Lower lobe of right lung (tissue), 2 donors: ENCODE measurements at regions not wholly inside any gene's neighbourhood (a gene's known extent, or its start where the extent isn't known, plus 50 kb on each side); places are given as distances from the start of the nearest gene placed in this dataset.

Experiments used
- ATAC-seq, 2 donors: fragments of 200-7000 bp; cut with Tn5 transposase; one replicate each; pipeline ENCODE4 v1.9.1; 2020 to 2022; ENCODE audit warnings: mild to moderate bottlenecking in 2 of 2, moderate library complexity in 2 of 2
- DNase-seq: peaks from one replicate; pipeline ENCODE4 v3.0.0-alpha.2; 2020
- H3K27ac ChIP-seq: fragments of 200-600 bp; one replicate; pipeline ENCODE4 v1.8.0; 2022
- H3K27me3 ChIP-seq: fragments of 200-600 bp; one replicate; pipeline ENCODE4 v1.8.0; 2022; ENCODE audit warnings: low read depth
- H3K36me3 ChIP-seq: fragments of 200-600 bp; one replicate; pipeline ENCODE4 v1.8.0; 2022; ENCODE audit warnings: mild to moderate bottlenecking
- H3K4me1 ChIP-seq: fragments of 200-600 bp; one replicate; pipeline ENCODE4 v1.8.0; 2022
- H3K4me3 ChIP-seq: fragments of 200-600 bp; one replicate; pipeline ENCODE4 v1.8.0; 2022; ENCODE audit warnings: mild to moderate bottlenecking
- H3K9me3 ChIP-seq: fragments of 200-600 bp; one replicate; pipeline ENCODE4 v1.8.0; 2022
- CTCF ChIP-seq: fragments of 200-600 bp; IDR thresholded peaks from one replicate; pipeline ENCODE4 v1.8.0; 2022; ENCODE audit warnings: antibody characterized with exemption, mild to moderate bottlenecking
- intact Hi-C: fragments of 100-400 bp; cut with DNase I; formaldehyde crosslinking; loops from one replicate; pipeline ENCODE4 v1.11.0; 2022
- donor health status: DM: no; HTN: yes; CAD: no; lungs with severe emphysema.

- Histone ChIP-seq H3K4me1 (no peaks in the 10 kb centered on the region), H3K27me3 (no peaks in the 10 kb centered on the region), H3K4me3 (no peak overlapping the region), H3K9me3 (no peaks in the 10 kb centered on the region), H3K27ac (no peak overlapping the region), H3K36me3 (no peaks in the 10 kb centered on the region)
- no peak for TF ChIP-seq CTCF
- intact Hi-C loops = no loop called here
- ATAC-seq = no peak
- DNase-seq = no peak
Observed at GRCh38 chr7:81280531-81280930, 361.7 kb upstream of the SEMA3C start.

- no peaks in the 10 kb centered on the region for H3K36me3 ChIP-seq
- H3K9me3 ChIP-seq = no peaks in the 10 kb centered on the region
- no peaks in the 10 kb centered on the region for H3K4me1 ChIP-seq
- no peak for TF ChIP-seq CTCF
- no peak overlapping the region for H3K4me3 ChIP-seq
- DNase-seq (no peak), ATAC-seq (no peak)
- H3K27ac ChIP-seq = no peak overlapping the region
- intact Hi-C loops = no loop called here
- H3K27me3 ChIP-seq = no peaks in the 10 kb centered on the region
Observed at GRCh38 chr7:81277691-81278090, 358.8 kb upstream of the SEMA3C start.

DNA sequence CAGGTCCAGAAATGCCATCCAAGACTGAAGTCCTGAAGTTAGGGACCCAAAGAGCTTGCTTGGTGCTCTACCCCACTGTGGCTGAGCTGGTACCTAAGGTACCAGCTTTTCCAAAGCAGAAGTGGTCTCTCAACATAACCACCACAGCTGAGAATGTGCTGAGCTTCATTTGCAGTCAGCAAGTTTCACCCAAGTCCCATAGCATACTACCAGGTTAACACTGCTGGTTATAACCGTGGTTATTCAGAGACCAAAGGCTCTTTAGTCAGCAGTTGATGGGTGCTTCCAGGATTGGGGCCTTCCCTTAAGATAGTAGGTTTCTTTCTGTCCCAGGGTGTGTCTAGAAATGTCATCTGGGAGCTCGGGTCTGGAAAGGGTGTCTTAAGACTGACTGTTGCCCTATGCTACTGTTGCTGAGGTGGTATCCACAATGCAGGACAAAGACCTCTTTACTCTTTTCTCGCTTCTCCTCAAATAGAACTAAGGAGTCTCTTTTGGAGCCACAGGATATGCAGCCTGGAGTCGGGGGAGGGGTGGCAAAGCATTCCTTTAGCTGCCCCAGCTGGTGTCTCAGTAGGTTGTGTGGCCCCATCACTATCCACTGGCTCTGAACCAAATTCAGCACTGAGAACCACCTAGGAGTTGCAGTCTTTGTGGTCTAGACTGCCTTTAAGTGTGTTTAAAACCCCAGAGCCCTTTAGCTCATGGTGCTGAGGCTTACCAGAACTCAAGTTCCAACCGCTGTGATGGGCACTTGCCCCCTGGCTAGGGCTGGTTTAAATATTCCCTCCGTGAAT is 354.9 kb upstream of the SEMA3C start:
- no peak overlapping the region for H3K4me3 ChIP-seq
- H3K27me3 ChIP-seq = no peaks in the 10 kb centered on the region
- H3K9me3 ChIP-seq = no peaks in the 10 kb centered on the region
- DNase-seq = no peak
- H3K4me1 ChIP-seq = no peaks in the 10 kb centered on the region
- TF ChIP-seq CTCF = no peak
- no peak for ATAC-seq
- no peaks in the 10 kb centered on the region for H3K36me3 ChIP-seq
- H3K27ac ChIP-seq = no peak overlapping the region
- intact Hi-C loops = no loop called here

DNA sequence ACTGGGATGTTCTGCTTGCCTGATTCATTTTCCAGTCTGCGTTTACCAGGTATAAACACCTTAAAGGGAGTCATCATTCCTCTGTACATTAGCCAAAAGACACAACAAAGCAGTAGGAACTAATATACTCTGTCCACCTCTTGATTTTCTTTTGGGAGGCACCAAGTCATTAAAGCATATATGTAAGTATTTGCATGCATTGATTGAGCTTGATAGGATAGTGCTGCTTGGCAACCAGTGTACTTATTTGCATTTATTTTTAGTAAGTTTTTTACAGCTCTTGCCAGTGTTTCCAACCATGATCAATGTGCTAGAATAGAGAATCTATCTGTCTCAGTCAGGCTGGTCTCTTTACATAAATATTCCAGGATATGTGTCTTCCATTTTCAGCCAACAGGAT is 353.3 kb upstream of the SEMA3C start:
- Histone ChIP-seq H3K4me3 (no peak overlapping the region), H3K36me3 (no peaks in the 10 kb centered on the region), H3K27ac (no peak overlapping the region), H3K9me3 (no peaks in the 10 kb centered on the region), H3K27me3 (no peaks in the 10 kb centered on the region), H3K4me1 (no peaks in the 10 kb centered on the region)
- ATAC-seq (no peak), DNase-seq (no peak)
- intact Hi-C loops = no loop called here
- no peak for TF ChIP-seq CTCF

DNA sequence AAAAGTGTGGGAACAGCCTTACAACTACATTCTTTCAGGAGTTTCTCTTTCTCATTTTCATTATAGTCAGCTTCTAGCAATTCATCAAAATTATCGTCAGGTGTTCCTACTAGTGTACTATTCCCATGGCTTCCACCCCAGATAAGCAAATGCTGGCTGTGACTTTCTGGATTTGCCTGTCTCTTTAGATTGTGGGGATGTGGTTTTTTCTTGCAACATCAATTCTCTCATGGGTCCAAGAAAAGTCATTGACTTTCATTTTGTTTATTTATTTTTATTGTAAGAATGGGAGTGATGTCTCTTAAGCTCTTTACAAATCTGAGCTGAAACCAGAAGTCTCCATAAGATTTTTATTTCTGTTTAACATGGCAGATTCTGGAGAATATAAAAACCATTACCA is 349.7 kb upstream of the SEMA3C start:
- DNase-seq (no peak), ATAC-seq (no peak)
- Histone ChIP-seq H3K27me3 (no peaks in the 10 kb centered on the region), H3K36me3 (no peaks in the 10 kb centered on the region), H3K9me3 (no peaks in the 10 kb centered on the region), H3K4me3 (no peak overlapping the region), H3K4me1 (no peaks in the 10 kb centered on the region), H3K27ac (no peak overlapping the region)
- TF ChIP-seq CTCF = no peak
- intact Hi-C loops = no loop called here
